ENCODE measurements at regions not wholly inside any gene's neighbourhood (a gene's known extent, or its start where the extent isn't known, plus 50 kb on each side); places are given as distances from the start of the nearest gene placed in this dataset.
"Not testable (repeated sequence)": the region's sequence is repeated elsewhere in the genome, so short reads cannot be mapped to it uniquely, and the experiment has no call there.

GRCh38 chr13:67961331-67961730 lies 731.2 kb upstream of the PCDH9 start:
- intact Hi-C loops (cut with micrococcal nuclease) = no loop called here
- H3K4me3 Mint-ChIP-seq = no peak overlapping the region
- H3K4me1 Mint-ChIP-seq (ENCODE audit: low read depth) = no peaks in the 10 kb centered on the region
- H3K36me3 Mint-ChIP-seq (ENCODE audit: low read depth) = no peaks in the 10 kb centered on the region
- H3K9me3 Mint-ChIP-seq = peaks cover 15% of the 10 kb centered on the region
- DNase-seq (ENCODE audit: low spot score) = no peak
- H3K27ac Mint-ChIP-seq = no peak overlapping the region
- H3K27me3 Mint-ChIP-seq (ENCODE audit: insufficient read depth) = no peaks in the 10 kb centered on the region

- Mint-ChIP-seq H3K27ac (no peak overlapping the region), H3K4me1 (ENCODE audit: low read depth) (no peaks in the 10 kb centered on the region), H3K9me3 (peaks cover 6% of the 10 kb centered on the region), H3K36me3 (ENCODE audit: low read depth) (no peaks in the 10 kb centered on the region), H3K27me3 (ENCODE audit: insufficient read depth) (no peaks in the 10 kb centered on the region), H3K4me3 (no peak overlapping the region)
- intact Hi-C loops (cut with micrococcal nuclease) = no loop called here
- DNase-seq (ENCODE audit: low spot score) = no peak
Observed at GRCh38 chr13:67951431-67951830, 721.3 kb upstream of the PCDH9 start.

GRCh38 chr13:67950603-67951002 lies 720.5 kb upstream of the PCDH9 start:
- no peak overlapping the region for H3K27ac Mint-ChIP-seq
- no peaks in the 10 kb centered on the region for H3K36me3 Mint-ChIP-seq (ENCODE audit: low read depth)
- H3K9me3 Mint-ChIP-seq = no peaks in the 10 kb centered on the region
- H3K27me3 Mint-ChIP-seq (ENCODE audit: insufficient read depth) = no peaks in the 10 kb centered on the region
- no peak for DNase-seq (ENCODE audit: low spot score)
- intact Hi-C loops (cut with micrococcal nuclease) = no loop called here
- no peak overlapping the region for H3K4me3 Mint-ChIP-seq
- H3K4me1 Mint-ChIP-seq (ENCODE audit: low read depth) = no peaks in the 10 kb centered on the region

- intact Hi-C loops (cut with micrococcal nuclease) = no loop called here
- Mint-ChIP-seq H3K9me3 (no peaks in the 10 kb centered on the region), H3K4me3 (no peak overlapping the region), H3K27ac (no peak overlapping the region), H3K36me3 (ENCODE audit: low read depth) (no peaks in the 10 kb centered on the region), H3K27me3 (ENCODE audit: insufficient read depth) (no peaks in the 10 kb centered on the region), H3K4me1 (ENCODE audit: low read depth) (no peaks in the 10 kb centered on the region)
- DNase-seq (ENCODE audit: low spot score) = no peak
Observed at GRCh38 chr13:67946131-67946530, 716.0 kb upstream of the PCDH9 start.

GRCh38 chr13:67943116-67943515 lies 713.0 kb upstream of the PCDH9 start:
- no peak overlapping the region for H3K27ac Mint-ChIP-seq
- intact Hi-C loops (cut with micrococcal nuclease) = no loop called here
- no peak overlapping the region for H3K4me3 Mint-ChIP-seq
- H3K36me3 Mint-ChIP-seq (ENCODE audit: low read depth) = no peaks in the 10 kb centered on the region
- no peak for DNase-seq (ENCODE audit: low spot score)
- no peaks in the 10 kb centered on the region for H3K27me3 Mint-ChIP-seq (ENCODE audit: insufficient read depth)
- H3K9me3 Mint-ChIP-seq = peaks cover 10% of the 10 kb centered on the region
- H3K4me1 Mint-ChIP-seq (ENCODE audit: low read depth) = no peaks in the 10 kb centered on the region

- H3K36me3 Mint-ChIP-seq (ENCODE audit: low read depth) = no peaks in the 10 kb centered on the region
- no peaks in the 10 kb centered on the region for H3K27me3 Mint-ChIP-seq (ENCODE audit: insufficient read depth)
- no peaks in the 10 kb centered on the region for H3K4me1 Mint-ChIP-seq (ENCODE audit: low read depth)
- H3K4me3 Mint-ChIP-seq = no peak overlapping the region
- DNase-seq (ENCODE audit: low spot score) = no peak
- H3K27ac Mint-ChIP-seq = no peak overlapping the region
- H3K9me3 Mint-ChIP-seq = peaks cover 10% of the 10 kb centered on the region
- intact Hi-C loops (cut with micrococcal nuclease) = no loop called here
Observed at GRCh38 chr13:67935626-67936025, 705.5 kb upstream of the PCDH9 start.

- no peak for DNase-seq (ENCODE audit: low spot score)
- Mint-ChIP-seq H3K4me3 (no peak overlapping the region), H3K36me3 (ENCODE audit: low read depth) (no peaks in the 10 kb centered on the region), H3K27me3 (ENCODE audit: insufficient read depth) (no peaks in the 10 kb centered on the region), H3K4me1 (ENCODE audit: low read depth) (no peaks in the 10 kb centered on the region), H3K9me3 (peaks cover 5% of the 10 kb centered on the region), H3K27ac (no peak overlapping the region)
- intact Hi-C loops (cut with micrococcal nuclease) = no loop called here
Observed at GRCh38 chr13:67934617-67935330, 704.6 kb upstream of the PCDH9 start.

GRCh38 chr13:67932991-67933390 lies 702.9 kb upstream of the PCDH9 start:
- Mint-ChIP-seq H3K36me3 (ENCODE audit: low read depth) (no peaks in the 10 kb centered on the region), H3K9me3 (no peaks in the 10 kb centered on the region), H3K27me3 (ENCODE audit: insufficient read depth) (no peaks in the 10 kb centered on the region), H3K4me1 (ENCODE audit: low read depth) (no peaks in the 10 kb centered on the region), H3K27ac (no peak overlapping the region), H3K4me3 (no peak overlapping the region)
- DNase-seq (ENCODE audit: low spot score) = no peak
- intact Hi-C loops (cut with micrococcal nuclease) = no loop called here

- Mint-ChIP-seq H3K4me3 (no peak overlapping the region), H3K27me3 (ENCODE audit: insufficient read depth) (no peaks in the 10 kb centered on the region), H3K27ac (no peak overlapping the region), H3K9me3 (peaks cover 9% of the 10 kb centered on the region), H3K36me3 (ENCODE audit: low read depth) (no peaks in the 10 kb centered on the region), H3K4me1 (ENCODE audit: low read depth) (no peaks in the 10 kb centered on the region)
- no peak for DNase-seq (ENCODE audit: low spot score)
- intact Hi-C loops (cut with micrococcal nuclease) = no loop called here
Observed at GRCh38 chr13:67917291-67917987, 687.3 kb upstream of the PCDH9 start.

GRCh38 chr13:67916650-67917049 lies 686.5 kb upstream of the PCDH9 start:
- no peak for DNase-seq (ENCODE audit: low spot score)
- H3K27ac Mint-ChIP-seq = no peak overlapping the region
- H3K27me3 Mint-ChIP-seq (ENCODE audit: insufficient read depth) = no peaks in the 10 kb centered on the region
- H3K9me3 Mint-ChIP-seq = peaks cover 11% of the 10 kb centered on the region
- no peak overlapping the region for H3K4me3 Mint-ChIP-seq
- H3K4me1 Mint-ChIP-seq (ENCODE audit: low read depth) = no peaks in the 10 kb centered on the region
- intact Hi-C loops (cut with micrococcal nuclease) = no loop called here
- H3K36me3 Mint-ChIP-seq (ENCODE audit: low read depth) = no peaks in the 10 kb centered on the region

- intact Hi-C loops (cut with micrococcal nuclease) = no loop called here
- DNase-seq (ENCODE audit: low spot score) = no peak
- Mint-ChIP-seq H3K27me3 (ENCODE audit: insufficient read depth) (no peaks in the 10 kb centered on the region), H3K4me1 (ENCODE audit: low read depth) (no peaks in the 10 kb centered on the region), H3K4me3 (no peak overlapping the region), H3K27ac (no peak overlapping the region), H3K9me3 (peaks cover 17% of the 10 kb centered on the region), H3K36me3 (ENCODE audit: low read depth) (no peaks in the 10 kb centered on the region)
Observed at GRCh38 chr13:67914535-67914934, 684.4 kb upstream of the PCDH9 start.

- H3K4me1 Mint-ChIP-seq (ENCODE audit: low read depth); H3K27ac Mint-ChIP-seq; H3K27me3 Mint-ChIP-seq (ENCODE audit: insufficient read depth); H3K36me3 Mint-ChIP-seq (ENCODE audit: low read depth); DNase-seq (ENCODE audit: low spot score); H3K4me3 Mint-ChIP-seq; intact Hi-C loops (cut with micrococcal nuclease): not testable (repeated sequence)
- H3K9me3 Mint-ChIP-seq = peaks cover 50% of the 10 kb centered on the region
Observed at GRCh38 chr13:67902960-67903359, 672.8 kb upstream of the PCDH9 start.

- H3K4me3 Mint-ChIP-seq = no peak overlapping the region
- intact Hi-C loops (cut with micrococcal nuclease) = no loop called here
- no peaks in the 10 kb centered on the region for H3K4me1 Mint-ChIP-seq (ENCODE audit: low read depth)
- H3K27me3 Mint-ChIP-seq (ENCODE audit: insufficient read depth) = no peaks in the 10 kb centered on the region
- H3K36me3 Mint-ChIP-seq (ENCODE audit: low read depth) = no peaks in the 10 kb centered on the region
- DNase-seq (ENCODE audit: low spot score) = no peak
- no peak overlapping the region for H3K27ac Mint-ChIP-seq
- no peaks in the 10 kb centered on the region for H3K9me3 Mint-ChIP-seq
Observed at GRCh38 chr13:67880916-67881315, 650.8 kb upstream of the PCDH9 start.

All from activated T-helper 1 cell treated with anti-CD3 and anti-CD28 coated beads, Interleukin-12 subunit alpha, Interleukin-12 subunit beta, Interleukin-2, Interleukin-4 antibody, amounts not matched to agents 30 ng/mL and 10 ng/mL and 1 ng/mL, durations not matched to agents 14 hours and 24 hours and 36 hours (primary cell).